Endothelial cell of umbilical vein (primary cell): ENCODE measurements at regions not wholly inside any gene's neighbourhood (a gene's known extent, or its start where the extent isn't known, plus 50 kb on each side); places are given as distances from the start of the nearest gene placed in this dataset.

Experiments used
- BruUV-seq: library from RNA; stranded (reverse); fragments of 400-500 nt; replicated peaks from 2 replicates; lab custom pipeline; 2021; lab: Mats Ljungman, UMichigan
- CTCF ChIA-PET: fragments of 300-600, 350-600 bp; sonication (Branson Sonifier 250); formaldehyde crosslinking; loops from one replicate; lab custom pipeline; 2021; ENCODE audit warnings: antibody characterized with exemption, inconsistent platforms; lab: Charles Lee
- POLR2A ChIA-PET: fragments of 300-600, 350-600 bp; sonication (Branson Sonifier 250); formaldehyde crosslinking; loops from one replicate; lab custom pipeline; 2021; ENCODE audit warnings: antibody characterized with exemption, inconsistent platforms; lab: Charles Lee
- DNase-seq: peaks from one replicate; pipeline ENCODE4 v3.0.0-alpha.2; 2011; ENCODE audit warnings: low read depth, low spot score
- FAIRE-seq: peaks from 2 replicates; lab custom pipeline; 2011; peaks lifted over from hg19 to GRCh38; lab: Jason Lieb, UNC
- H2AFZ ChIP-seq: 2 replicates; pipeline ENCODE4 v1.6.0; 2012; ENCODE audit warnings: low read depth, low read length, control low read depth, inconsistent platforms
- H3K27ac ChIP-seq: 2 replicates; pipeline ENCODE4 v1.5.1; 2011; ENCODE audit warnings: low read depth, mild to moderate bottlenecking, control low read depth, low read length, moderate library complexity; ENCODE audit not compliant: insufficient read depth
- H3K27me3 ChIP-seq, 2 experiments: 2 replicates each; pipeline versions ENCODE4 v1.6.0 to v1.6.1; 2011; ENCODE audit warnings: low read length in 2 of 2, mixed read lengths in 1 of 2; ENCODE audit not compliant: control insufficient read depth in 2 of 2, insufficient read depth in 2 of 2
- H3K36me3 ChIP-seq, 2 experiments: 2 replicates in 1 of 2; 3 replicates in 1 of 2; pipeline ENCODE4 v1.5.1; 2011; ENCODE audit warnings: low read length in 2 of 2, mild to moderate bottlenecking in 1 of 2, moderate library complexity in 1 of 2; ENCODE audit not compliant: control insufficient read depth in 2 of 2, insufficient read depth in 2 of 2; ENCODE audit errors: extremely low read depth in 1 of 2
- H3K4me1 ChIP-seq: 3 replicates; pipeline ENCODE4 v1.5.1; 2011; ENCODE audit warnings: mild to moderate bottlenecking, low read length; ENCODE audit not compliant: control insufficient read depth, insufficient read depth; ENCODE audit errors: extremely low read depth
- H3K4me2 ChIP-seq: 2 replicates; pipeline ENCODE4 v1.6.1; 2011; ENCODE audit warnings: low read length, control low read depth, mixed read lengths; ENCODE audit not compliant: insufficient read depth
- H3K4me3 ChIP-seq, 3 experiments: fragments of 200-600 bp in 1 of 3; sonication (generic), shearing (Covaris generic) in 1 of 3; replicated peaks in 1 of 3; 2 replicates each; pipeline ENCODE4 v1.5.1; 2011 to 2016; ENCODE audit warnings: control low read depth in 3 of 3, low read length in 3 of 3, mild to moderate bottlenecking in 2 of 3, inconsistent platforms in 1 of 3, low read depth in 1 of 3, moderate library complexity in 1 of 3; ENCODE audit not compliant: insufficient read depth in 1 of 3
- H3K79me2 ChIP-seq: 2 replicates; pipeline ENCODE4 v1.6.0; 2012; ENCODE audit warnings: low read length, inconsistent platforms; ENCODE audit not compliant: control insufficient read depth, insufficient read depth
- H3K9ac ChIP-seq: replicated peaks from 2 replicates; pipeline ENCODE3; 2011; ENCODE audit warnings: low read length, control low read depth; ENCODE audit not compliant: insufficient read depth; ENCODE audit errors: extremely low read depth
- H3K9me1 ChIP-seq: replicated peaks from 3 replicates; pipeline ENCODE4 v1.6.0; 2011; ENCODE audit warnings: mild to moderate bottlenecking, low read length; ENCODE audit not compliant: control insufficient read depth, insufficient read depth; ENCODE audit errors: extremely low read depth
- H3K9me3 ChIP-seq: replicated peaks from 2 replicates; pipeline ENCODE4 v1.5.1; 2012; ENCODE audit warnings: low read length, inconsistent platforms; ENCODE audit not compliant: control insufficient read depth, insufficient read depth
- H4K20me1 ChIP-seq: replicated peaks from 2 replicates; pipeline ENCODE3; 2011; ENCODE audit warnings: mild to moderate bottlenecking, low read length; ENCODE audit not compliant: control insufficient read depth, insufficient read depth; ENCODE audit errors: extremely low read depth
- CTCF ChIP-seq, 2 donors: IDR thresholded peaks; 1 replicate in 1 of 2; 2 replicates in 1 of 2; pipeline ENCODE4 v1.5.1; 2011; ENCODE audit warnings: low read length in 2 of 2, mild to moderate bottlenecking in 2 of 2, moderate library complexity in 2 of 2, control low read depth in 1 of 2, inconsistent platforms in 1 of 2, low read depth in 1 of 2; ENCODE audit not compliant: insufficient read depth in 1 of 2; ENCODE audit errors: extremely low read depth in 1 of 2
- EZH2 ChIP-seq: IDR thresholded peaks from 2 replicates; pipeline ENCODE4 v1.6.1; 2012; ENCODE audit warnings: borderline replicate concordance, low read depth, mild to moderate bottlenecking, moderate library complexity, low read length, inconsistent platforms; ENCODE audit not compliant: severe bottlenecking
- FOS ChIP-seq: IDR thresholded peaks from 2 replicates; pipeline ENCODE4 v1.6.1; 2011; ENCODE audit warnings: mild to moderate bottlenecking, low read length, moderate library complexity, borderline replicate concordance; ENCODE audit not compliant: insufficient read depth
- GATA2 ChIP-seq: IDR thresholded peaks from 2 replicates; pipeline ENCODE4 v1.7.0; 2011; ENCODE audit warnings: low read depth, mild to moderate bottlenecking, moderate library complexity, mixed read lengths, low read length; ENCODE audit not compliant: insufficient read length, insufficient read depth
- JUN ChIP-seq: IDR thresholded peaks from 2 replicates; pipeline ENCODE4 v1.6.1; 2011; ENCODE audit warnings: borderline replicate concordance, low read depth; ENCODE audit not compliant: insufficient read length, insufficient read depth
- MAX ChIP-seq: IDR thresholded peaks from 2 replicates; pipeline ENCODE4 v1.6.1; 2011; ENCODE audit not compliant: insufficient read depth, insufficient read length
- MYC ChIP-seq: IDR thresholded peaks from one replicate; pipeline ENCODE4 v1.6.1; 2011; ENCODE audit warnings: mild to moderate bottlenecking, low read depth, low read length
- POLR2A ChIP-seq: IDR thresholded peaks from 2 replicates; pipeline ENCODE4 v1.6.1; 2012; ENCODE audit warnings: low read depth, mild to moderate bottlenecking, control low read depth, low read length
- POLR2AphosphoS5 ChIP-seq: IDR thresholded peaks from 2 replicates; pipeline ENCODE4 v1.6.1; 2012; ENCODE audit warnings: low read depth, mild to moderate bottlenecking, control low read depth, low read length, moderate library complexity; ENCODE audit not compliant: insufficient read depth
- dilution Hi-C: fragments of 300-500 bp; cut with MboI; formaldehyde crosslinking; loops from one replicate; pipeline ENCODE4 v1.15.0; 2019; ENCODE audit warnings: low sequenced_read_pairs; ENCODE audit not compliant: extremely low pct_ligation_motif_present
- intact Hi-C: fragments of 100-400 bp; cut with micrococcal nuclease; formaldehyde crosslinking; loops from one replicate; pipeline ENCODE4 v1.10.0; 2022

- dilution Hi-C loops (no loop called here), intact Hi-C loops (no loop called here)
- BruUV-seq, result no TSS peak
- H3K9ac ChIP-seq, result no peak overlapping the region
- no peaks in the 10 kb centered on the region for H3K4me1 ChIP-seq
- POLR2A ChIA-PET, result no interaction called here
- H3K79me2 ChIP-seq, result no peaks in the 10 kb centered on the region
- DNase-seq (no peak), FAIRE-seq (no peak)
- H2AFZ ChIP-seq, result no peak overlapping the region
- no peaks in the 10 kb centered on the region for H3K36me3 ChIP-seq
- no peaks in the 10 kb centered on the region for H3K9me3 ChIP-seq
- no peak overlapping the region for H3K4me3 ChIP-seq
- H3K9me1 ChIP-seq, result no peaks in the 10 kb centered on the region
- H3K27ac ChIP-seq, result no peak overlapping the region
- CTCF ChIA-PET, result no interaction called here
- H3K4me2 ChIP-seq, result no peak overlapping the region
- H4K20me1 ChIP-seq, result no peaks in the 10 kb centered on the region
- H3K27me3 ChIP-seq, result no peaks in the 10 kb centered on the region
- TF ChIP-seq MAX (no peak), GATA2 (no peak), FOS (no peak), POLR2AphosphoS5 (no peak)
Measured at GRCh38 chr2:122072666-122073065, 317.2 kb downstream of the TSN start.

GRCh38 chr2:122074201-122074600 is 318.8 kb downstream of the TSN start:
- DNase-seq (no peak), FAIRE-seq (no peak)
- Histone ChIP-seq H2AFZ (no peak overlapping the region), H3K27ac (no peak overlapping the region), H4K20me1 (no peaks in the 10 kb centered on the region), H3K4me2 (no peak overlapping the region), H3K36me3 (no peaks in the 10 kb centered on the region), H3K4me1 (no peaks in the 10 kb centered on the region), H3K27me3 (no peaks in the 10 kb centered on the region), H3K9me3 (no peaks in the 10 kb centered on the region), H3K79me2 (no peaks in the 10 kb centered on the region), H3K4me3 (no peak overlapping the region), H3K9ac (no peak overlapping the region), H3K9me1 (no peaks in the 10 kb centered on the region)
- ChIA-PET CTCF (no interaction called here), POLR2A (no interaction called here)
- intact Hi-C loops, result no loop called here
- no TSS peak for BruUV-seq
- TF ChIP-seq MYC (no peak), FOS (no peak), GATA2 (no peak), CTCF (IDR thresholded peaks at IDR 0.05; ENCODE audit: extremely low read depth in 1 of 2, insufficient read depth in 1 of 2, low read depth in 1 of 2, low read length in 2 of 2) (no peak), POLR2A (no peak), MAX (no peak), JUN (no peak), POLR2AphosphoS5 (no peak), EZH2 (no peak)
- dilution Hi-C loops, result no loop called here
